DMS114 treated with DMSO at 0.1 percent for 48 hours (cell line): ENCODE measurements at regions not wholly inside any gene's neighbourhood (a gene's known extent, or its start where the extent isn't known, plus 50 kb on each side); places are given as distances from the start of the nearest gene placed in this dataset.
"Not testable (repeated sequence)": the region's sequence is repeated elsewhere in the genome, so short reads cannot be mapped to it uniquely, and the experiment has no call there.

Experiments
- DNase-seq: peaks from one replicate; lab custom pipeline; 2025; ENCODE audit not compliant: unreplicated experiment; lab: John Stamatoyannopoulos, UW

DNA sequence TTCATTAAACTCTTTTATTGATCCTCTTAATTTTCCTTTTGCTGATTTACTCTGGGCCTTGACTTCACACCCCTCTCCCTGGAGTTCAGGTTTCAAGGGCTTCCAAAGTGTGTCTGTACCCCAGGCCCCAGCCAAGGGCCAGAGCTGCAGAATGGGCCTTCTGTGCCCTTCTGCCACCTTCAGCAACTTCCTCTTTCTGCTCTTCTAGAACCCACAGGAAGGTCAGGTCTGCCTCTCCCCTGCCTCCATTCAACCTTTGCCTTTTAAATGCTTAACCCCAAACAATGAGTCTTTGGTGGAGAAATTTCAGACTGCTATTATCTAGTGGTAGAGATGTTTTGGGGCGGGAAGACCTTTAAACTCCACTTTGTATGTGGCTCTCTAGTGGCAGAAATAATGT is 63.1 kb downstream of the TSN start:
- DNase-seq = no peak

DNA sequence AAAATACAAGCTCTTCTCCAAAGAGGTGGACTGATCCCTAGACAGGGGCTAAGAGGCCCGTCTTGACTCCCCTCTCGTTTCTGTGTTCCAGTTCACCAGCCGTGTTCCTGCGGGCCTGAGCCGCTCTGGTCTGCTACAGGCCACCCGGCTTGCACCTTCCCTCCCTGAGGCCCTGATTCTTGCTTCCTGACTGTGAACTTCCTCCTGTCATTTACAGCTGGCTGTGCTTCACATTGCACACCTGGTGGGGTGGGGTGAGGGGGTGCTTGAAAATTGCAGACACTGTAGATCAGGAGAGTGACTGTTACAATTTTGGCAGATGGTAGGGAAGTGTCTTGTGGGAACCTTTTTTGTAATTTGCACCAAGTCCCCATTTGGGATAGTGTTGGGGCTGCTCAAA is 64.4 kb downstream of the TSN start:
- no peak for DNase-seq

DNA sequence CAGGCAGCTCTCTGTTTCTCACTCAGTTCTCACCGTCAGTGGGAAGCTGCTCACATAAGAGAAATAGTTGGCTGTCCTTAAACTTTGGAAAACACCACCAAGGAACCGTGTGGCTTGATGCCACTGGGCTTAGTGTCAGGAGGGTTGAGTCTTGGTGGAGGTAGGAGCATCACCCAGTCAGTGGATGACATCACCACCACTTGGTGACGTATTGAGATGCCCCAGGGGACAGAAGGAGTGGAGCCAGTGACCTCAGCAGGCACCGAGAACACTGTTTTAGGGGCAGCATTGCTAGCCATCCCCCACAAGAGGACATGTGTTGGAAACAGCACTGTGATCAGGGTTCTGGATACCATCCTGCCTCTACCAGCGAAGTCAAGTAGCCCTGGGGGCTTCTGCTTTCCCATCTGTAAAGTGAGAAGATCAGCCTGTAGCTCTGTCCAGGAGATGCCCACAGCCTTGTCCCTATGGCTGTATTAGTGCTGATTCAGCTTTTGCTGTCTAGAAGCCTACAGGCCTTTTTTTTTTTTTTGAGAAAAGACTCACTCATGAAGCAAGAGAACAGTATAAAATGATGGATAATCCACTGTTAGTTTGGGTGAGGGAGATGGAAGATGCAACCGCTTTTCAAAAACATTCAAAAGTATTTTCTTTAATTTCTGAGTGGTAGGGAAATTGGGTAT is 66.2 kb downstream of the TSN start:
- no peak for DNase-seq

DNA sequence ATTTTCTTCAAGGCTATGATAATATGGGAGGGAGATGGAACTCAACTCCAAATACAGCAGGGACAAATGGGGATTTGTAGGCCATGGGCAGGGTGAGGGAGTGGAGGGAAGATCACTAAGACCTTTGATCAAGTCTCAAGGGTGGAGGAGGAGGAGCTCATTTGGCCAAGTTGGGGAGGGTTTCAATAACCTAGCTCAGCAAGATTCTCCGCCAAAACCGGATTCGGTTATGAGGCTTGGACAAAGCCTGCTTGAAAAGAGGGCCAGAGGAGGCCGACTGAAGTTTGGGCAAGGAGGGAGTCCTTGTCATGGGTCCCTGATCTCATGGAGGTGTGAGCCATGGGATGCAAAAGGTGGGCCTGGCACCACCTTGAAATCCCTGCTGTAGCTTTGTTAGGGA is 68.8 kb downstream of the TSN start:
- no peak for DNase-seq

DNA sequence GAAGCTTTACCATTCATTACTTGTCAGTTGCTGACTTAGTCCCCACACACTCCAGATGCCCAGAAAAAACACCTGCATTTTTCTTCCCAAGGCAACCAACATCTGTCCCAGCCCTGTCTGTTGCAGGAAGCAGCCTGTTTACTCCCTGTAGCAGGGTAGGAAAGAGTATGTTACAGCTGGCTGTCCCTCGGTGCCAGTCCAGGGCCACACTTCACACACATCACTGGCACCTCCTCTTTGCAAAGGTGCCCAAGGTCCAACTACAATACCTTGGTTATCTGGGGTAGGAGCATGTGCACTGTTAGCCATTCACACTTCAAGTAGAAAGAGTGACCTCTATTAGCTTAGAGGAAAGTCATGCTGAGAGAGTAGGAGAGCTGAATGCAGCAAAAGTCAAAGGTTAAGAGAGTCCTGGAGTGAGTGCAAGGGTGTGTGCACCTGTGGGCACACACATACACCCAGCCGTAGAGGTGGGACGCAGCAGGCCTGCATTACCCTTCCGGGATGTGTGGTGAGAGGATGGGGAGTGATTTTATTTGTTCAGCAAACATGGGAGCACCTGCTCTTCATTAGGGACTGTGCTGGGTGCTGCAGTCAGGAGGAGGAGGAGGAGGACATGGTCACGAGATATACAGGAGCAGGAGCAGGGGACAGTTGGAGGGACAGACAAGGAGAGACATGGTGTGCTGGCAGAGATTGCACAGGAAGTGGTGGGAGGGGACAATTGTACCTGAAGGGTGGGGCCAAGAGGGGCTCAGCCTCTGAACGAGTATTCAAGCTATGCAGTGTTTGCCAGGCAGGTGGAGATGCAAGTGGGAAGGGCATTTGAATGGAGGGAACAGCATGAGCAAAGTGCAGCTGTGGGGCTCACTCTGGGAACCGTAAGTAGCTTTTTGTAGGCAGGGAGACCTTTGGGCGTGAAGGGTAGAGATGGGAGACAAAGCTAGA is 69.8 kb downstream of the TSN start:
- no peak for DNase-seq

DNA sequence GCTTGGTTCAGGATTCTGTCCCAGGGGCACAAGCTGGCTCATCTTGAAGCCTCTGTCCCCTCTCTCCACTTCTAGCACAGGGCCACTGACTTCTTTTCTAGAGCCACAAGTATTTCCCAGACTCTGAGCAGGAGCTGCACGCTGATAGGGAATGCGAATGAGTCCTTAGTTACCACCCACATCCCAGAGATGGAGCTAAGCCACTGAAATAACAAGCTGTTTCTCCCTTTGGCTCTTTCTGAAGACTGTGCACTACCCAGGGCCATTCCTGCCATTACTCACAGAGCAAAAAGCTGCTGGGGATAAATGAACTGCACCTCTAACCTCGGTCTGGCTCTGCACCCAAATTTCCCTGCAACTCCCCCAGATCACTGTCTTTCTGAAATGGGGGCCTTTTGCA is 70.6 kb downstream of the TSN start:
- no peak for DNase-seq

DNA sequence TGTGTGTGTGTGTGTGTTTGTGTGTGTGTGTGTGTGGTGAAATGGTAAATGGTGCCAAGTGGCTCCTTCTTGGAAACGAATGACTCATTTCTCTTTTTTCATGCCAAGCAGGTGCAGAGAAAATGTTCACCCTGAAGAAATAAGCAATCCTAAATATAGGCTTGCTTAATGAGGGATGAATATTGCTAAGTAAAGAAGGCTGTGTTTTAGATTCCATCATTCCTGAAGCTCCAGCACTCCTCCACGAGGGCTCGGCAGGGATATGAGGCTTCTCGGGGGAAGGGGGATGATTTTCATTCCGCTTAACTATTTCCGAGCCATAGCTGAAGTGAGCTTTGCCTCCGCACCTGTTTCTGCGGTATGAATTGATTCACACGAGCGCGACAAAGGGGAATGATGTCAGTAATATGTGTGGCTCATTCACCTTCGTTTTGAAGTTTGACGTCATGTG is 72.9 kb downstream of the TSN start:
- DNase-seq = no peak

DNA sequence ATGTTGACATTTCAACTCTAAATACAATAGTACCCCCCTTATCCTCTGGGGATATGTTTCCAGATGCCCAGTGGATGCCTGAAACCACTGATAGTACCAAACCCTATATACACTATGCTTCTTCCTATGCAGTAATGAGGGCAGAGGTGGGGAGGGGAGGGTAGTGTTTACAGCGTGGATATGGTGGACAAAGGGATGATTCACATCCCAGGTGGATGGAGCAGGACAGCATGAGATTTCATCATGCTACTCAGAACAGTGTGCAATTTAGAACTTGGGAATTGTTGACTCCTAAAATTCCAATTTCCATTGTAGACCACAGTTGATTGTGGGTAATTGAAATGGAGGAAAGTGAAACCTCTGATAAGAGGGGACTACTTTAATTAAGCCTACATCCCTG is 75.4 kb downstream of the TSN start:
- DNase-seq = no peak

DNA sequence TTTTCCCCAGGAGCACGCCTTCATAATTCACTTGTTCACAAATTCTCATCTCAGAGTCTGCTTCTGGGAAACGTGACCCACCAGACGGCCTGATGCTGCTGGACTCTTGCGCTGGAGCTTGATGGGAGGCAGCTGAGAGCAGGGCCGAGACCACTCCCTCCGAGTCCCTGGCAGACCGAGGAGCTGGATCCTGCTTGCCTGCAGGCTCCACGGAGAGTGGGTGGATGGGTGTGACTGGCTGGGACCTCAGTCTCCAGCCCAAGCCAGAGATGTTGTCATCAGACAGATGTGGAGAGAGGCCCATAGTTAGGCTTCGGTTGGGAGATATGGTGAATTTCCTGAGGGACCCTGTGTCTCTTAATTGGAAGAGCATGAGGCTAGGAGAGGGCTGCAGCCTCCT is 76.4 kb downstream of the TSN start:
- no peak for DNase-seq

DNA sequence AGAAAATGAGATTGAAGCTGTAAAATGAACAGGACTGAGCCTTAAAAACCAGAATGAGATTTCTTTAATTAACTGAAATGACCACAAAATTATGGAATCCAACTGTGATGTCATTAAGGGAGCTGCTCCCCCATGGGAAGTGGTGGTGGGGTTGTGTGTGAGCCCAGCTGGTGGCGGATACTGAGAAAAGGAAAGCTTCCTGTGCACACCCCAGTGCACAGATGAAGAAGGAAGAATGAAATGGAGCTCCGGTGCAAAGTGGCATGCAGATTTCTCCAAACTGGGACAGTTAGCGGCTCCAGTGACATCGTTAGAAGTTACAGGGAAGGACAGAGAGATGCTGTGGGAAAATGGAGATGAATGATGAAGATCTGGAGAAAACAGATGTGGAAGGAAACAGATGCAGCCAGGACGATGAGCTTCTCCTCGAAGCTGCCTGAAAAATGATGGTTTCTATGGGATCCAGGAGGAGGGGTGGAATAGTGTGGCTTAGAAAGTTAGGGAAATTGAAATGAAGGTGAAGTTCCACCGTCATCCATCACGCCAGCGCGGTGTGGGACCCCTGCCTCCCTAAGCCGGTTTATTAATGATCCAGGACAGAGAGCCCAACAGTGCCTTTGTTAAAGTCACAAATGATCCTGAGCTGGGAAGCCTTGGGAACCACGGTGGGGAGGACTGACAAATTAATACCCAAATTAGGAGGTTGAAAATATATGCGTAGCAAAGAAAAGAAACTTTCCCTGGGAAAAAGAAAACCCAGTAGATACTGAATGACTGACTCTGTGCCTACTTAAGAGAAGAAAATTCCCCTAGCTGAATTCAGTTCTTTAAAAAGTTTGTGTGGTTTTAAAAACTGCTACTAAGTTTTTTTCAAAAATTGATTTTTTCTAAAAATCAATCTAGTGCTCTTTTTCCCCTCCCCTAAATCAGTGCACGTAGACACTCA is 77.2 kb downstream of the TSN start:
- no peak for DNase-seq

DNA sequence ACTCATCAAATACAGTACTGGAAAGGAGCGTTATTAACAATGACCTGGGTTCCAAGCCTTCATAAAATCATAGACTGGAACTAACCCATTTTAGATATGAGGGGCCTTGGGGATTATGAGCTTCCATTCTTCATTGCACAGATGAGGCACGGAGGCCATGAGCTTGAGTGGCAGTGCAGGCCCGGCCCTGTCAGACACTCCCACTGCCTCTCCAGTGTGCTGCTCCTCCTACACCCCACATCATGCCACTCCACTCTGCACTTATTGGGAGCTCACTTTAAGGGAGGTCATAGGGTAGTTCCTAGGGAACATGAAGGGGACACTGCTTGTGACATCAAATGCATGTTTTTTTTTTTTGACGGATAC is 77.9 kb downstream of the TSN start:
- DNase-seq = no peak

DNA sequence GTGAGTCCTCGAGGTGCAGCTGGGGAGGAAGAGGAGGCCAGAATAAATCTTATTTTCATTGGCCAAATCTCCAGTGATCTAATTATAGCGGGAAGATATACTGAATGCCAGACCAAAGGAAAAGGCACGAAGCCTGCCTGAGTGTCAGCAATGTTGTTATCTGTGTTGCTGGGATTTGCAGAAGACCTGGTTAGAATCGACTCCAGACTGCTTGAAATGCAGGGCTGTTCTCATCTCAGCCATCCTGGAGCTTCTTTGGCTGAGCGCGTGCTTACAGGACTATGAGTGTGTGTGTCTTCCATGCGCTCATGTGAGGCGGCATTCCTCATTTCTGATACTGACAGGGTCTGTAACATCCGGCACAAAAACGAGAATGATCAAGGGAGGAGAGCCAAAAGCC is 81.2 kb downstream of the TSN start:
- DNase-seq = no peak

DNA sequence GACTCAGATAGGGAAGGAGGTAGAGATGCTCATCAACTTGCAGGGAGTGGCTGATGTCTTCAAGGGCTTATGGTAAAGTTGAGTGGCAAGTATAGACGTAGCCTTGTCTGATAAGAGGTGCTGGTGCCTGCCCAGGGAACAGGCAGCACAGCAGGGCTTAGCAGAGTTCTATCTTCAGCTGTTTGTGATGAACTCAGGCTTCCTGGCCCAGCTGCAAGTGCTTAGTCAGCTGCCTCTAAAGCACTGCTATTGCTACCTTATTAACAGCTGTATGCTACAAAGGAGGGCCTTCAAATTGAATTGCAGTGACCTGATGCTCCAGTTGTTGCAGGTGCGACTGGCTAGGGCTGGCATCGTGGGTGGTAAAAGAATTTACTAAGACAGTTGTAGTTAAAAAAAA is 82.1 kb downstream of the TSN start:
- DNase-seq = no peak

DNA sequence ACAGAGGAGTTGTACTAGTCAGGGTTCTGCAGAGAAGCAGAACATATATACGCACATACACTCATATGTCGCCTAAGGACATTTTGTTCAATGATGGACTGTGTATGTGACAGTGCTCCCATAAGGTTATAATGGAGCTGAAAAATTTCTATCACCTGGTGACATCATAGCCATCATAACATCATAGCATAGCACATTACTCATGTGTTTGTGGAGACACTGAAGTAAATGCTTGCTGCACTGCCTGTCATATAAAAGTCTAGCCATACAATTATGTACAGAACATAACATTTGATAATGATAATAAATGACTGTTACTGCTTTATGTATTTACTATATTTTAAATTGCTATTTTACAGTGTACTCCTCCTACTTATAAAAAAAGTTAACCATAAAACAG is 83.1 kb downstream of the TSN start:
- DNase-seq = no peak

DNA sequence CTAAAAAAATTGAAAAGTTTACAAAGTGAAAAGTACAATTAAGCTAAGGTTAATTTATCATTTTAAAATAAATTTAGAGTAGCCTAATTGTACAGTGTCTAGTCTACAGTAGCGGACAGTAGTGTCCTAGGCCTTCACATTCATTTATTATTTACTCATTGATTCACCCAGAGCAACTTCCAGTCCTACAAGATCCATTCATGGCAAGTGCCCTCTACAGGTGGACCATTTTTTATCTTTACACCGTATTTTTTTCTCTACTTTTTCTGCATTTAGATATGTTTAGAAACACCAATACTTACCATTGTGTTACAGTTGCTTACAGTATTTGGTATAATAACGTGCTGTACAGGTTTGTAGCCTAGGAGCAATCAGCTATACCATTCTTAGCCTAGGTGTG is 84.1 kb downstream of the TSN start:
- DNase-seq = no peak

DNA sequence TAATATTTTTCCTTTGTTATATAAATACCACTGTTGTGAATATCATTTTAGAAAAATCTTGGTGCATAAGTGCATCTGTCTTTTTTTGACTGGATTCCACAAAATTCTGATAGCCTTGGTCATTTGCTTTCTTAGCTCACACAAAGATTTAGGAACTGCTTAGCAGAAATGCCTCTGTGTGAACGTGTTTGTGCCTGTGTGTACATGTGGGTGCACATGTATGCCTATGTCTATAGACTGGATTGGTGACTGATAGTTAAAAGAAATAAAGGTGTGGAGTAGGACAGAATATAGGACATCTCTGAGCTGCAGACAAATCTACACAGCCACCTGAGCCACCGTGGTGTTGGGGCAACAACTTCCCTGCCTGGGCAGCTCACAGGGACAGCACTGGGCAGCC is 93.8 kb downstream of the TSN start:
- DNase-seq = no peak

DNA sequence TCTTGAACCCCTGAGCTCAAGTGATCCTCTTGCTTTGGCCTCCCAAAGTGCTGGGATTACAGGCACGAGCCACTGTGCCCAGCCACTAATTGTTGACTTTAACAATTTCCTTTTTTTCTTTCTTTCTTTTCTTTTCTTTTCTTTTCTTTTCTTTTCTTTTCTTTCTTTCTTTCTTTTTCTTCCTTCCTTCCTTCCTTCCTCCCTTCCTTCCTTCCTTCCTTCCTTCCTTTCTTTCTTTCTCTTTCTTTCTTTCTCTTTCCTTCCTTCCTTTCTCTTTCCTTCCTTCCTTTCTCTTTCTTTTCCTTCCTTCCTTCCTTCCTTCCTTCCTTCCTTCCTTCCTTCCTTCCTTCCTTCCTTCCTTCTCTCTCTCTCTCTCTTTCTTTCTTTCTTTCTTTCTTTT is 97.7 kb downstream of the TSN start:
- not testable (repeated sequence) for DNase-seq

DNA sequence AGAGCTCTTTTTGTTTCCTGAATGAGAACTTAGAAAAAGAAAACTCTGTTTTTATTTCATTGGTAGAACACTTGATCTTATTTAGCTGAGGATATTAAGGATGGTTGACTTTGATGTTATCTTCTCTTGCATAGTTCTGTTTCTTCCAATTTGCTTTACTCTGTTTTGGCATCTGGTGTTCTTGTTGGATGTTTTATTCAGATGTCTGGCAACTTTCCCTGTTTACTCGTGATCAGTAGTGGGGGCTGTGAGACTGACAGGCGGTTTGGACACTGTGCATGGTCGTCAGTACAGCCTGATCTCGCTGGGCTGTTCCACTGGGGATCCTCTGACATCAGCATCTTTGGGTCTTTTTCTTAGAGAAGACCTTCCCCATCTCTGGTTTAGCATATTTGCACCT is 100.1 kb downstream of the TSN start:
- DNase-seq = no peak

DNA sequence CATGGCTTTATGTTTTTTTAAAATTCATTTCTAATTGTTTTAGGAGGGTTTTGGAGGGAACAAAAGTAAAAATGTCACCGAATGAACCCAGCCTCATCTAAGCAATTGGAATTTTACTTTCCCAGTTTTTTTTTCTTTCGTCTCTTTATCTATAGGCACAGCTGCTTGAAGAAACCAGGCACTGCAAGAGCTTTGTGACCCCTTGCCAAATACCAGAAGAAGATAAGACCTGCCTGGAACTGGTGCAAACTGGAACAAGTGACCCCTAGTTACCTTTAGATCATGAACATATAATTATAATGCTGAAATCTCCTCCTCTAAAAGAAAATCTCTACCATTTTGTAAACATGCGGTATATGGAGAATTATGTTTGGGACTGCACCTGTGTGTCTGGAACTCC is 100.9 kb downstream of the TSN start:
- DNase-seq = no peak

DNA sequence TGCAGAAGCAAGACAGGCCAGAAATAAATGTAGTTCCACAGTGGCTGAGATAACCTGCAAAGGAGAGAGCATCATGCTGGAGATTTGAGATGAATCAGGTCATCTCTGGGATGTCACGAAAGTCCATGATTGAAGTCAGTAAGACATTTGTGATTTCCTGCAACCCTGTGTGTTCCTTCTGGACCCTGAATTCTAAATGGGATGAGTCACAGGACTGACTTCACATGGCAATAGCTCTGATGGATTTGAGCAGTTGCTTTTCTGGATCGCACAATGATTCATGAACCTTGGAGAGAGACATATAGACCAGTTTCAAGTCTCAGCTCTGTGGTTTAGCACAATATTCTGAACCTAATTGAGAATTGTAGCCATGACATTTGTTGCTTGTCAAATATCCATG is 102.9 kb downstream of the TSN start:
- DNase-seq = no peak

DNA sequence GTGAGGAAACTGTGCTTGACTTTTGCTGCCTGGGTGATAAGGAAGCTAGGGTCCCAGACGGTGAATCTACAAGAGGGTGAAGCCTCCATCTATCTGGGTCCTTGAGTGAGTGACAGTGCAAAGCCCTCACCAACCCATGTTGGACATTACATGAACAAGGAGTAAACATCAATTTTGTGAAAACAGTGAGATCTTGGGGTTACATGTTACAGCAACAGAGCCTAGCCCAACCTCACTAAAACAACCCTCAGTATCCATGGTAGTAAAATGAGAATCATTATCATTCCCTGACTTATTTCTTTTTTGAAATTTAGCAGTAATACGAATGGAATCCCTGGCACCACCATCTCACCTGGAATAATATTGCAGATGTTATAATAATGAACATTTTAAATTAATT is 103.4 kb downstream of the TSN start:
- no peak for DNase-seq
